ENCODE measurements at regions not wholly inside any gene's neighbourhood (a gene's known extent, or its start where the extent isn't known, plus 50 kb on each side); places are given as distances from the start of the nearest gene placed in this dataset.

GRCh38 chr12:115828168-115828567, 449.3 kb downstream of the MED13L start:
- CTCF ChIA-PET, result no interaction called here
- Histone ChIP-seq H3K9me2 (no peaks in the 10 kb centered on the region), H3K27me3 (ENCODE audit: insufficient read depth) (no peaks in the 10 kb centered on the region), H3K36me3 (replicated peaks in 1 of 2; ENCODE audit: control insufficient read depth in 1 of 2, insufficient read depth in 2 of 2, low read length in 1 of 2) (no peaks in the 10 kb centered on the region), H3K9ac (no peak overlapping the region), H3K79me2 (ENCODE audit: insufficient read depth) (no peaks in the 10 kb centered on the region), H3F3A (replicated peaks; ENCODE audit: insufficient read depth) (no peaks in the 10 kb centered on the region), H4K20me1 (ENCODE audit: insufficient read depth) (no peaks in the 10 kb centered on the region), H2AFZ (ENCODE audit: low read depth) (no peak overlapping the region), H3K27ac (ENCODE audit: low read depth in 2 of 2, low read length in 1 of 2) (no peak overlapping the region), H3K4me1 (ENCODE audit: control insufficient read depth in 1 of 2, insufficient read depth in 2 of 2, low read depth in 1 of 2, low read length in 1 of 2) (no peaks in the 10 kb centered on the region), H3K4me2 (no peak overlapping the region), H3K9me3 (no peaks in the 10 kb centered on the region), H3K4me3 (ENCODE audit: low read depth in 2 of 2, low read length in 1 of 2) (no peak overlapping the region)
- POLR2A ChIA-PET, result no interaction called here
- TF ChIP-seq GABPA (IDR thresholded peaks at IDR 0.05; ENCODE audit: low read depth) (no peak), CTCF (IDR thresholded peaks at IDR 0.05) (no peak)
- TF ChIP-seq, protein P1, sequence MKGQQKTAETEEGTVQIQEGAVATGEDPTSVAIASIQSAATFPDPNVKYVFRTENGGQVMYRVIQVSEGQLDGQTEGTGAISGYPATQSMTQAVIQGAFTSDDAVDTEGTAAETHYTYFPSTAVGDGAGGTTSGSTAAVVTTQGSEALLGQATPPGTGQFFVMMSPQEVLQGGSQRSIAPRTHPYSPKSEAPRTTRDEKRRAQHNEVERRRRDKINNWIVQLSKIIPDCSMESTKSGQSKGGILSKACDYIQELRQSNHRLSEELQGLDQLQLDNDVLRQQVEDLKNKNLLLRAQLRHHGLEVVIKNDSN (IDR thresholded peaks at IDR 0.05; ENCODE audit: borderline replicate concordance, low read depth), result no peak
- WGBS (ENCODE audit: low lambda C conversion rate), result 24% methylated on average over 4 of the region's 4 CpGs
- DNase-seq, result no peak

- ChIA-PET POLR2A (no interaction called here), CTCF (no interaction called here)
- Histone ChIP-seq H3K79me2 (ENCODE audit: insufficient read depth) (no peaks in the 10 kb centered on the region), H3K9ac (no peak overlapping the region), H3K9me2 (no peaks in the 10 kb centered on the region), H3K27me3 (ENCODE audit: insufficient read depth) (no peaks in the 10 kb centered on the region), H3K4me1 (ENCODE audit: control insufficient read depth in 1 of 2, insufficient read depth in 2 of 2, low read depth in 1 of 2, low read length in 1 of 2) (no peaks in the 10 kb centered on the region), H2AFZ (ENCODE audit: low read depth) (no peak overlapping the region), H3F3A (replicated peaks; ENCODE audit: insufficient read depth) (no peaks in the 10 kb centered on the region), H3K4me3 (ENCODE audit: low read depth in 2 of 2, low read length in 1 of 2) (no peak overlapping the region), H3K9me3 (no peaks in the 10 kb centered on the region), H4K20me1 (ENCODE audit: insufficient read depth) (no peaks in the 10 kb centered on the region), H3K4me2 (no peak overlapping the region), H3K36me3 (replicated peaks in 1 of 2; ENCODE audit: control insufficient read depth in 1 of 2, insufficient read depth in 2 of 2, low read length in 1 of 2) (no peaks in the 10 kb centered on the region), H3K27ac (ENCODE audit: low read depth in 2 of 2, low read length in 1 of 2) (no peak overlapping the region)
- WGBS (ENCODE audit: low lambda C conversion rate), result 24% methylated on average over 3 of the region's 4 CpGs
- no peak for TF ChIP-seq MXI1 (IDR thresholded peaks at IDR 0.05; ENCODE audit: low read depth, low read length)
- TF ChIP-seq RXRA (IDR thresholded peaks at IDR 0.05; ENCODE audit: borderline replicate concordance, low read depth), result no peak
- TF ChIP-seq MEF2A (IDR thresholded peaks at IDR 0.05; ENCODE audit: borderline replicate concordance, low read depth), result no peak
- TF ChIP-seq PBX3 (IDR thresholded peaks at IDR 0.05), result no peak
- TF ChIP-seq NRF1 (IDR thresholded peaks at IDR 0.05; ENCODE audit: low read depth, low read length), result no peak
- TF ChIP-seq CTCF (IDR thresholded peaks at IDR 0.05), result no peak
- TF ChIP-seq RCOR1 (IDR thresholded peaks at IDR 0.05; ENCODE audit: low read length), result no peak
- no peak for TF ChIP-seq NFIC (IDR thresholded peaks at IDR 0.05; ENCODE audit: borderline replicate concordance)
- no peak for TF ChIP-seq TEAD4 (IDR thresholded peaks at IDR 0.05; ENCODE audit: borderline replicate concordance, insufficient read depth)
- TF ChIP-seq EP300 (IDR thresholded peaks at IDR 0.05; ENCODE audit: borderline replicate concordance in 1 of 2, low read depth in 1 of 2, low read length in 1 of 2), result no peak
- no peak for TF ChIP-seq FOXJ3 (CRISPR knock-in tag; IDR thresholded peaks at IDR 0.05)
- TF ChIP-seq RFX5 (IDR thresholded peaks at IDR 0.05; ENCODE audit: low read length), result no peak
- TF ChIP-seq TCF12 (IDR thresholded peaks at IDR 0.05), result no peak
- DNase-seq, result no peak
Measured at GRCh38 chr12:115824936-115825602, 452.4 kb downstream of the MED13L start.

Data from SK-N-SH (cell line).